ENCODE measurements at regions not wholly inside any gene's neighbourhood (a gene's known extent, or its start where the extent isn't known, plus 50 kb on each side); places are given as distances from the start of the nearest gene placed in this dataset.

- TF ChIP-seq CTCF (IDR thresholded peaks at IDR 0.05) (peak; percentile 44 to 71 (median 62)), POLR2A (IDR thresholded peaks at IDR 0.05) (no peak)
Measured at GRCh38 chr1:219416598-219417238, 196.2 kb downstream of the ZC3H11B start.
